ENCODE measurements at regions not wholly inside any gene's neighbourhood (a gene's known extent, or its start where the extent isn't known, plus 50 kb on each side); places are given as distances from the start of the nearest gene placed in this dataset.

GRCh38 chrX:23504895-23505294 is 162.4 kb upstream of the PRDX4 start:
- TF ChIP-seq EZH2phosphoT487 (IDR thresholded peaks at IDR 0.05; ENCODE audit: insufficient read depth, low read depth) (no peak), EZH2 (IDR thresholded peaks at IDR 0.05; ENCODE audit: insufficient read depth, poor library complexity, severe bottlenecking) (no peak)

Data from GM23248 (cell line).